ENCODE measurements at regions not wholly inside any gene's neighbourhood (a gene's known extent, or its start where the extent isn't known, plus 50 kb on each side); places are given as distances from the start of the nearest gene placed in this dataset.

GRCh38 chr7:46522354-46522906 is 601.4 kb upstream of the IGFBP3 start:
- Histone ChIP-seq H3K4me3 (no peak overlapping the region), H3K27ac (no peak overlapping the region)
- TF ChIP-seq CTCF (IDR thresholded peaks at IDR 0.05): no peak
- DNase-seq (ENCODE audit: low spot score): no peak

DNA sequence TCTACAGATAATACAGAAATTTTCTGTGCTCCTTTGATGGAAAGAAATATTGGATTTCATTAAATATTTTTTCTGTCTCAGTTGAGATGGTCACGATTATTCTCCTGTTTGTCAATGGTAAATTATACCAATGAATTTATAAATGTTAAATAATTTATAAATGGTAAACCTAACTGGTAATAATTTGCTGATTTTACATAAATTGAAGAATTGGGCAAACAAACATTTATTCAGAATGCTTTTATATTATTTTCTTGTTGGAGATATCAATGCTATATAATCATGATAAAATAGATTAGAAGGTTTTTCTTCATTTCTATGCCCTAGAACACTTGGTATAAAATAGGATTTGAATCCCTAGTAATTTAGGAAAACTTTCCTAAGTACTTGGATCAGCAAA is 597.6 kb upstream of the IGFBP3 start:
- TF ChIP-seq CTCF (IDR thresholded peaks at IDR 0.05): no peak
- no peak for DNase-seq (ENCODE audit: low spot score)
- no peak overlapping the region for H3K4me3 ChIP-seq
- no peak overlapping the region for H3K27ac ChIP-seq

- no peak for TF ChIP-seq CTCF (IDR thresholded peaks at IDR 0.05)
- Histone ChIP-seq H3K4me3 (no peak overlapping the region), H3K27ac (no peak overlapping the region)
- DNase-seq (ENCODE audit: low spot score): no peak
These were observed 594.9 kb upstream of the IGFBP3 start for GRCh38 chr7:46515844-46516590.

GRCh38 chr7:46513447-46513848 is 592.4 kb upstream of the IGFBP3 start:
- DNase-seq (ENCODE audit: low spot score): no peak
- Histone ChIP-seq H3K27ac (no peak overlapping the region), H3K4me3 (no peak overlapping the region)
- no peak for TF ChIP-seq CTCF (IDR thresholded peaks at IDR 0.05)

DNA sequence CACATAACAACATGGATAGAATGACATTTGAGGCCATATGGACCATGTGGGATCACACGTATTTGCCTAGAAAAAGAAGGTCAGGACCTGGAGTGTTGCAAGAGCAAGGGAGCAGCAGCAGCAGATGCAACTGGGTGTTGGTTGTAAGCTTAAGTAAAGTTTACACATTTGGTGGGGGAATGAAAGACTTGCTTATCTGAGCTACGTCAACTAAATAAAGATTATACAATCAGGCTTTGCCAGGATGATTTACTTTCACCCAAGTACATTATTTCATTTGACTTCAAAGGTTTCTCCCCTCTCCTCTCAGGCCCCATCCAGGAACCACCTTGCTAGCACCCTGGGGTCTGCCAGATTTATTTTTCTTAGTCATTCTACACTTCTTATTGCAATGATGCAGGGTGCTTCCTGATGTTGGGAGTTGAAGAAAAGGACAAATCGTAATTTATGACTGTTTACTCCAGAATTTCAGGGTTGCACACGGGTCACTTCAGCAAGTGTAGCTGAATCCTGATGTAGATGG is 591.9 kb upstream of the IGFBP3 start:
- Histone ChIP-seq H3K27ac (no peak overlapping the region), H3K4me3 (no peak overlapping the region)
- no peak for DNase-seq (ENCODE audit: low spot score)
- no peak for TF ChIP-seq CTCF (IDR thresholded peaks at IDR 0.05)

- DNase-seq (ENCODE audit: low spot score): no peak
- H3K27ac ChIP-seq: no peak overlapping the region
- TF ChIP-seq CTCF (IDR thresholded peaks at IDR 0.05): no peak
These were observed 590.6 kb upstream of the IGFBP3 start for GRCh38 chr7:46511442-46512215.

More at GRCh38 chr7:46511442-46512215, 590.6 kb upstream of the IGFBP3 start:
- H3K4me3 ChIP-seq: no peak overlapping the region
